GM12878 (cell line): ENCODE measurements at regions not wholly inside any gene's neighbourhood (a gene's known extent, or its start where the extent isn't known, plus 50 kb on each side); places are given as distances from the start of the nearest gene placed in this dataset.

ENCODE experiments used
- ATAC-seq: fragments of 200-7000 bp; cut with Tn5 transposase; 3 replicates; pipeline ENCODE4 v1.9.1; 2020; ENCODE audit warnings: mild to moderate bottlenecking, moderate library complexity
- BruUV-seq: library from RNA; stranded (reverse); fragments of 400-500 nt; replicated peaks from 2 replicates; lab custom pipeline; 2021; lab: Mats Ljungman, UMichigan
- CTCF ChIA-PET: fragments of 300-600 bp; sonication (Branson Sonifier 250); formaldehyde crosslinking; extraction: SDS; loops from one replicate; lab custom pipeline; 2021; ENCODE audit warnings: inconsistent platforms; lab: Yijun Ruan, JAX
- POLR2A ChIA-PET: fragments of 350-600 bp; formaldehyde crosslinking; extraction: SDS; loops from one replicate; lab custom pipeline; 2021; ENCODE audit warnings: inconsistent platforms; lab: Charles Lee
- RAD21 ChIA-PET: fragments of 300-600 bp; sonication (Branson Sonifier 250); formaldehyde crosslinking; loops from one replicate; lab custom pipeline; 2023; ENCODE audit warnings: antibody characterized with exemption; ENCODE audit not compliant: unreplicated experiment; lab: Charles Lee
- SMC1A ChIA-PET: fragments of 300-600 bp; sonication (Branson Sonifier 250); formaldehyde crosslinking; loops from one replicate; lab custom pipeline; 2023; ENCODE audit not compliant: unreplicated experiment, uncharacterized antibody; lab: Charles Lee
- DNase-seq: peaks from one replicate; pipeline ENCODE4 v3.0.0-alpha.2; 2011; ENCODE audit warnings: low read depth, low spot score
- FAIRE-seq: peaks from 3 replicates; lab custom pipeline; 2011; peaks lifted over from hg19 to GRCh38; lab: Jason Lieb, UNC
- H2AFZ ChIP-seq: 2 replicates; pipeline ENCODE4 v1.6.0; 2011; ENCODE audit warnings: low read depth, low read length, control low read depth; ENCODE audit not compliant: control insufficient read depth
- H3K27ac ChIP-seq: 2 replicates; pipeline ENCODE4 v1.5.1; 2011; ENCODE audit warnings: control low read depth; ENCODE audit not compliant: control insufficient read depth, insufficient read depth
- H3K27me3 ChIP-seq, 2 experiments: replicated peaks in 1 of 2; 2 replicates each; pipeline versions ENCODE4 v1.6.0 to v1.6.1; 2011; ENCODE audit warnings: low read length in 1 of 2; ENCODE audit not compliant: control insufficient read depth in 2 of 2, insufficient read depth in 2 of 2
- H3K36me3 ChIP-seq, 2 experiments: 2 replicates each; pipeline ENCODE4 v1.5.1; 2011; ENCODE audit warnings: low read length in 1 of 2; ENCODE audit not compliant: control insufficient read depth in 2 of 2, insufficient read depth in 2 of 2
- H3K4me1 ChIP-seq: 2 replicates; pipeline ENCODE4 v1.6.1; 2011; ENCODE audit warnings: mild to moderate bottlenecking, low read length, moderate library complexity, mixed read lengths; ENCODE audit not compliant: control insufficient read depth, insufficient read depth
- H3K4me2 ChIP-seq: 2 replicates; pipeline ENCODE4 v1.6.0; 2011; ENCODE audit warnings: control low read depth; ENCODE audit not compliant: control insufficient read depth, insufficient read depth
- H3K4me3 ChIP-seq: fragments of 200-600 bp; sonication (generic); 2 replicates; pipeline ENCODE4 v1.5.1; 2016
- H3K79me2 ChIP-seq: 2 replicates; pipeline ENCODE4 v1.6.0; 2011; ENCODE audit warnings: low read length; ENCODE audit not compliant: control insufficient read depth, insufficient read depth
- H3K9ac ChIP-seq: 2 replicates; pipeline ENCODE4 v1.8.0; 2011; ENCODE audit warnings: low read length, control low read depth, mixed read lengths; ENCODE audit not compliant: control insufficient read depth, insufficient read depth
- H3K9me3 ChIP-seq: replicated peaks from 3 replicates; pipeline ENCODE4 v1.5.1; 2011; ENCODE audit warnings: mild to moderate bottlenecking, low read length; ENCODE audit not compliant: control insufficient read depth, insufficient read depth
- H4K20me1 ChIP-seq: 2 replicates; pipeline ENCODE4 v1.6.0; 2011; ENCODE audit not compliant: control insufficient read depth, insufficient read depth
- ATF7 ChIP-seq: fragments of 450-650 bp; IDR thresholded peaks from 2 replicates; pipeline ENCODE4 v1.6.1; 2016; ENCODE audit warnings: low read depth, mild to moderate bottlenecking
- BMI1 ChIP-seq: fragments of 450-650 bp; IDR thresholded peaks from 2 replicates; pipeline ENCODE4 v1.6.1; 2016; ENCODE audit warnings: mild to moderate bottlenecking, moderate library complexity, borderline replicate concordance
- CBX3 ChIP-seq: fragments of 200-600 bp; sonication (generic); IDR thresholded peaks from 2 replicates; pipeline ENCODE4 v1.6.1; 2016; ENCODE audit warnings: low read depth, borderline replicate concordance
- EED ChIP-seq: sonication (generic); IDR thresholded peaks from 2 replicates; pipeline ENCODE4 v1.6.1; 2016; ENCODE audit warnings: antibody characterized with exemption, low read depth
- FOS ChIP-seq: IDR thresholded peaks from 3 replicates; pipeline ENCODE4 v1.6.1; 2011; ENCODE audit warnings: borderline replicate concordance; ENCODE audit not compliant: insufficient read length; ENCODE audit errors: extremely low read depth
- FOXK2 ChIP-seq: fragments of 450-650 bp; IDR thresholded peaks from 2 replicates; pipeline ENCODE4 v1.6.1; 2017; ENCODE audit warnings: mild to moderate bottlenecking, moderate library complexity
- GABPA ChIP-seq: IDR thresholded peaks from 2 replicates; pipeline ENCODE4 v1.6.1; 2014; ENCODE audit warnings: antibody characterized with exemption, low read depth, mild to moderate bottlenecking, inconsistent platforms
- GATAD2B ChIP-seq: fragments of 450-650 bp; conservative IDR thresholded peaks from 2 replicates; pipeline ENCODE4 v1.6.1; 2017; ENCODE audit warnings: low read depth, mild to moderate bottlenecking, moderate library complexity
- HDAC6 ChIP-seq: fragments of 200-600 bp; sonication (generic); IDR thresholded peaks from one replicate; pipeline ENCODE4 v1.8.0; 2017; ENCODE audit warnings: antibody characterized with exemption; ENCODE audit not compliant: unreplicated experiment
- MEF2A ChIP-seq: IDR thresholded peaks from 2 replicates; pipeline ENCODE4 v1.6.1; 2011; ENCODE audit warnings: low read depth, mild to moderate bottlenecking, low read length, moderate library complexity; ENCODE audit not compliant: insufficient read depth
- NR2C2 ChIP-seq: IDR thresholded peaks from 2 replicates; pipeline ENCODE4 v1.6.1; 2011; ENCODE audit warnings: borderline replicate concordance, low read depth; ENCODE audit not compliant: control insufficient read depth, insufficient read length
- POLR2AphosphoS5 ChIP-seq: IDR thresholded peaks from 2 replicates; pipeline ENCODE4 v1.6.1; 2011; ENCODE audit warnings: mild to moderate bottlenecking, low read length, inconsistent platforms
- RB1 ChIP-seq: fragments of 450-650 bp; formaldehyde crosslinking; IDR thresholded peaks from 2 replicates; pipeline ENCODE4 v1.6.1; 2017; ENCODE audit warnings: mild to moderate bottlenecking, borderline replicate concordance
- SMC3 ChIP-seq: IDR thresholded peaks from 2 replicates; pipeline ENCODE4 v1.6.1; 2011; ENCODE audit warnings: low read length, improper control_type of control experiment, borderline replicate concordance
- SP1 ChIP-seq: IDR thresholded peaks from one replicate; pipeline ENCODE4 v1.6.1; 2011; ENCODE audit warnings: low read depth, low read length
- STAT1 ChIP-seq: fragments of 450-650 bp; conservative IDR thresholded peaks from 2 replicates; pipeline ENCODE4 v1.6.1; 2014; ENCODE audit warnings: antibody characterized with exemption, mild to moderate bottlenecking
- SUPT20H ChIP-seq: IDR thresholded peaks from 2 replicates; pipeline ENCODE4 v1.6.1; 2011; ENCODE audit warnings: low read depth, mild to moderate bottlenecking, low read length, moderate library complexity, borderline replicate concordance; ENCODE audit not compliant: control insufficient read depth
- SUZ12 ChIP-seq: fragments of 200-600 bp; sonication (generic); IDR thresholded peaks from one replicate; pipeline ENCODE4 v1.6.1; 2018; ENCODE audit warnings: antibody characterized with exemption, mild to moderate bottlenecking; ENCODE audit not compliant: unreplicated experiment
- YY1 ChIP-seq: IDR thresholded peaks from 2 replicates; pipeline ENCODE4 v1.6.1; 2011; ENCODE audit warnings: low read depth, mild to moderate bottlenecking, low read length
- ZNF622 ChIP-seq: fragments of 450-650 bp; IDR thresholded peaks from 2 replicates; pipeline ENCODE4 v1.6.1; 2017; ENCODE audit warnings: mild to moderate bottlenecking, inconsistent platforms
- ZSCAN29 ChIP-seq: fragments of 450-650 bp; IDR thresholded peaks from 2 replicates; pipeline ENCODE4 v1.6.1; 2017; ENCODE audit warnings: mild to moderate bottlenecking, moderate library complexity
- in situ Hi-C: fragments of 300-500 bp; cut with MboI; formaldehyde crosslinking; loops from 9 replicates; pipeline ENCODE4 v1.14.3; 2018; ENCODE audit warnings: mixed read lengths
- intact Hi-C: fragments of 100-400 bp; cut with micrococcal nuclease; formaldehyde crosslinking; loops from one replicate; pipeline ENCODE4 v1.14.2; 2022; ENCODE audit not compliant: unreplicated experiment
- TF ChIP-seq, protein P1 (sequence below): fragments of 450-650 bp; IDR thresholded peaks from 2 replicates; pipeline ENCODE4 v1.6.1; 2016; ENCODE audit warnings: mild to moderate bottlenecking

DNA sequence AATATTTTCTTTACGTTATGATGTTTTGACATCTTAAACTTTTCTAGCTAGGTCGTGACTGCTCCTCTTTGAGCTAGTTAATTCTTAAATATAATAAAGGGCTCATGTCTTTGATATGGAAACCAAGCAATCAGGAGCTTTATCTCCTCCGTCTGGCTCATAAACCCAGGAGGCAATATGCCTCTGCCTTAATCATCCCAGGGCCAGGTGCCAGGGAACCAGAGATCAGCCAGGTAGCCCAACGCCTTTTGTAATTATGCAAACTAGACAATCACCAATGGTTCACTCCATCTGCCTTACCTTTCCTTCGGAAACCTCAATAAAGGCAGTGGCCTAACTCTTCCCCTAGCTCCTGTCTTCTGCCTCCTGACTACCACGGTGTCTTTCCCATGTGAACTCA, 213.7 kb downstream of the KCNJ3 start (continued):
- TF ChIP-seq, protein P1, sequence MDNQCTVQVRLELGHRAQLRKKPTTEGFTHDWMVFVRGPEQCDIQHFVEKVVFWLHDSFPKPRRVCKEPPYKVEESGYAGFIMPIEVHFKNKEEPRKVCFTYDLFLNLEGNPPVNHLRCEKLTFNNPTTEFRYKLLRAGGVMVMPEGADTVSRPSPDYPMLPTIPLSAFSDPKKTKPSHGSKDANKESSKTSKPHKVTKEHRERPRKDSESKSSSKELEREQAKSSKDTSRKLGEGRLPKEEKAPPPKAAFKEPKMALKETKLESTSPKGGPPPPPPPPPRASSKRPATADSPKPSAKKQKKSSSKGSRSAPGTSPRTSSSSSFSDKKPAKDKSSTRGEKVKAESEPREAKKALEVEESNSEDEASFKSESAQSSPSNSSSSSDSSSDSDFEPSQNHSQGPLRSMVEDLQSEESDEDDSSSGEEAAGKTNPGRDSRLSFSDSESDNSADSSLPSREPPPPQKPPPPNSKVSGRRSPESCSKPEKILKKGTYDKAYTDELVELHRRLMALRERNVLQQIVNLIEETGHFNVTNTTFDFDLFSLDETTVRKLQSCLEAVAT: no peak
- TF ChIP-seq FOS: no peak

DNA sequence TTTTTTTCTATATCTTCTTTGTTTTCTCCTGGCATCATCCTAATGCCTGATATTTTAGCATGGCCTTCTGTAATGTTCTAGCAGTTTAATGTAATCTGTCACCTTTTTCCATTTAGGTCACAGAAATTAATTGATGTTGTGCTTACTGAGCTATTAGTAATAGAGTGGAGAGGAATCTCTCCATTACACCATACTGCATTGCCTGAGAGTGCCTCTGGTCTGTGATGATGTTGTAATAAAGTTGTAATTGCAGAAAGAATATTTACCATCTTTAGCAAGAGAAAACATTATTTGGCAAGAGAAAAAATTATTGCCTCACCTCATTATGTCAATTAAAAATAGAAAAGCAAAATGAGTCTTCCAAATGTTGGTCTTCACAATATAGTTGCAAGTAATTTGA, 213.2 kb downstream of the KCNJ3 start:
- no peaks in the 10 kb centered on the region for H3K36me3 ChIP-seq
- ChIA-PET RAD21 (no interaction called here), POLR2A (no interaction called here), SMC1A (no interaction called here), CTCF (no interaction called here)
- H3K4me1 ChIP-seq: no peaks in the 10 kb centered on the region
- DNase-seq: no peak
- BruUV-seq: no TSS peak
- intact Hi-C loops: no loop called here
- no peaks in the 10 kb centered on the region for H3K9me3 ChIP-seq
- no peaks in the 10 kb centered on the region; a peak in 1 of 4 replicates for H3K27me3 ChIP-seq
- H3K79me2 ChIP-seq: no peaks in the 10 kb centered on the region
- H3K27ac ChIP-seq: no peak overlapping the region
- ATAC-seq: no peak
- TF ChIP-seq GABPA (no peak), POLR2AphosphoS5 (no peak), SUPT20H (no peak), ATF7 (no peak), YY1 (no peak), HDAC6 (no peak), CBX3 (no peak), GATAD2B (no peak), MEF2A (no peak), EED (no peak), BMI1 (no peak), RB1 (no peak), NR2C2 (no peak), FOXK2 (no peak), SP1 (no peak), ZSCAN29 (no peak), SUZ12 (no peak), SMC3 (no peak), ZNF622 (no peak), STAT1 (no peak)
- H3K9ac ChIP-seq: no peak overlapping the region
- no peak for FAIRE-seq
- no peak overlapping the region for H2AFZ ChIP-seq
- H4K20me1 ChIP-seq: no peaks in the 10 kb centered on the region
- H3K4me2 ChIP-seq: no peak overlapping the region
- in situ Hi-C loops: no loop called here
- H3K4me3 ChIP-seq: no peak overlapping the region
